Cardiac septum (tissue), 1 donor: ENCODE measurements at regions not wholly inside any gene's neighbourhood (a gene's known extent, or its start where the extent isn't known, plus 50 kb on each side); places are given as distances from the start of the nearest gene placed in this dataset.

Experiments used
- DNase-seq: peaks from one replicate; pipeline ENCODE4 v3.0.0-alpha.2; 2020; ENCODE audit warnings: low spot score
- intact Hi-C: fragments of 100-400 bp; cut with DNase I; formaldehyde crosslinking; loops from one replicate; pipeline ENCODE4 v1.14.0; 2022
- donor health status: DM: no; HTN: no; CAD: no.

DNA sequence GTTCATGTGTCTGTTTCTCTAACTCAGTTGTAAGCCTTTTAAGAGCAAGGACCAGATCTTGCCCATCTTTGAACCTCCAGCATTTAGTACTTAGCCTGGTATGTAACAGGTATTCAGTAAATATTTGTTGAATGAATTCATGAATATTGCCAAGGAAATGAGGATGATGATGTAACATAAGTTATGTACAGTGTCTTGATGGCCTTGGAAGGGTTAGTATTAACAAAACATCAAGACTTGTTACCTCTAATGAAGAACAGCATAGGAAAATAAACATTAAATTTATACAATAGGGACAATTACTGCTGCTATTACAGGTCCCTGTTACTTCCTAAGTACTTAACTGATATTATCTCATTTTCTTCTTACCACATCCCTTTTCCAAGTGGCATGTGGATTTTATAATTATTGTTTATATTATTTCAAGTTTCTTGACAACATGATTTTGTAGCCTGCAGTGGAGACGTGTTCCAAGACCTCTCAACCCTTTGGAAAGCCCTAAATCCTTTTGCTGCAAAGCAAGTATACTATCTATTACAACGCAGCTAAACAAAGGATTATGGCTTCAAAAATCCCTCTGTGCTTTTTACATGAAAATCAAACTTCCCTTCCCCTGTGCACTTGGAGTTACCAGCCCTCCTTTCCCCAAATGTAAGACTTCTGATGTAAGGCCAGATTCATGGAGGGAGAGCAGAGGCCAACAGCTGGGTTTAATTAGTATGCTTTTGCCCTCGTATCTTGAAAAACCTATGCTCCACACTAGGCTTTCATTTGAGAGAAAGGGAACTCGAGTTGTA, 77.4 kb upstream of the SMIM36 start:
- no peak for DNase-seq
- intact Hi-C loops: no loop called here

DNA sequence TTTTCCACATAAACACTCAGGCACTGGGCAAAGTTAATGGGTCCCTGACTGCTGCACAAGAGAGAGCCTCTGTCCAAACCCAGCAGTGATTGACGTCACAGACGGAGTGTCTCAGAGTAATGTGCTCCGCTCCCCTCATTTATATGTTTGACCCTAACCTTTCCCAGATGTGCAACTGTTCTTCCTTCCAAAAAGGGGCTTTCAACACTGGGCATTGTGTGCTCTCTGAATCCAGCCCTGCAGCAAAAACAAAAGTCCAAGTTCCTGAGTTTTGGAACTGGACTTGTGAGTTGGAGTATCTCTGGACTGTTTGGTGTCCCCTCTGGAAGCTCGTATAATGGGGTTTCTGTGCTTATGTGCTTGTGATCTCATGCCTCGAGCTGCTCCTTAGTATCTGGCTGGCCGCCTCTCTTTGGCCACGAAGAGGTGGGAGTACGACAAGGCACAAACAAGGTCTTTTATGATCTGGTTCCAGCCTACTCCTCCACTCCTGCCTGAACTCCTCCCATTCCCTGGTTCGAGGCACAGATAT, 76.4 kb upstream of the SMIM36 start:
- no peak for DNase-seq
- intact Hi-C loops: no loop called here

GRCh38 chr17:55585629-55586028, 74.4 kb upstream of the SMIM36 start:
- DNase-seq: no peak
- intact Hi-C loops: no loop called here

DNA sequence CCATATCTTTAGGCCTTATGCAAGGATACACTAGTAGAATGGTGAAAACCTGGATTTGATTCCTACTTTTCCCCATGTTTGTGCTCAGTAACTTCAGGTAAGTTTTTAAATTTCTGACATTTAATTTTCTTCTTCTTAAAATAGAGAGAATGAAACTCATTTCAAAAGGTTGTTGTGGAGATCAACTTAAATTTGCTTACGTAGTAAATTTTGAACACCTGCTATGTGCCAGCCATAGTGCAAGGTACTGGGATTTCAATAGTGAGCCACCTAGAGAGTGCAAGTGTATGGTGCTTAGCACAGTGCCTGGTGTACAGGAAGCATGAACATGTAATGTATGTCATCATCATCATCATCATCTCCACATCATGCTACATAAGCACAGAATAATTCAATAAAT, 73.6 kb upstream of the SMIM36 start:
- intact Hi-C loops: no loop called here
- no peak for DNase-seq

DNA sequence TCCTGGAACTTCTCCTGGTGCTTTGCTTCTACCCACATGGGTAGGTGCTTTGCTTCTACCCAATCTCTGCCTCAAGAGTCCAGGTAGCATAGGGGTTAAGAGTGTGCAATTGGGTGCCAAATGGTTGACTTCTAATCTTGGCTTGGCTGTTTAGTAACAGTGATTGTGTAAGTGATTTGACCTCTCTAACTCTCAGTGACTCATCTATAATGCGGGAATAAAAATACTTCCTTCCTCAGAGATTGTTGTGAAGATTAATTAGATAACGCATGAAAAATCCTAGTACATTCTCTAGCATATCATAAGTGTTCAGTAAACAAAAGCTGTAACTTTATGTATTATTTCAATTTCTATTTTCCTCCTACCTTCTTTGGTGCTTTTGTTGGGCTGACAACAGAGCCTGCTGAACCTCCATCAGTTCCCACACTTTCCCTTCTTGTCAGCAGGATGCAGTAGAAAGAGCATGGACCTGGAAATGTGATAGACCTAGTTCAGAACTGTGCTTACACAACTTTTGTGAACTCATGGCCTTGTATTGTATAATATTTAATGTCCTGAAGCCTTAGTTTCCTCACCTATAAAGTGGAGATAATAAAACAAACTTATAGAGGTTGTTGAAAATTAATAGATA, 72.9 kb upstream of the SMIM36 start:
- intact Hi-C loops: no loop called here
- DNase-seq: no peak

GRCh38 chr17:55582897-55583296, 71.6 kb upstream of the SMIM36 start:
- intact Hi-C loops: no loop called here
- no peak for DNase-seq

- DNase-seq: no peak
- intact Hi-C loops: no loop called here
Measured at GRCh38 chr17:55580596-55581133, 69.4 kb upstream of the SMIM36 start.

GRCh38 chr17:55577687-55578086, 66.4 kb upstream of the SMIM36 start:
- no peak for DNase-seq
- intact Hi-C loops: no loop called here

- peak; percentile 80 for DNase-seq
- intact Hi-C loops: no loop called here
Measured at GRCh38 chr17:55576996-55577586, 65.8 kb upstream of the SMIM36 start.

GRCh38 chr17:55576237-55576995, 65.2 kb upstream of the SMIM36 start:
- intact Hi-C loops: no loop called here
- no peak for DNase-seq

DNA sequence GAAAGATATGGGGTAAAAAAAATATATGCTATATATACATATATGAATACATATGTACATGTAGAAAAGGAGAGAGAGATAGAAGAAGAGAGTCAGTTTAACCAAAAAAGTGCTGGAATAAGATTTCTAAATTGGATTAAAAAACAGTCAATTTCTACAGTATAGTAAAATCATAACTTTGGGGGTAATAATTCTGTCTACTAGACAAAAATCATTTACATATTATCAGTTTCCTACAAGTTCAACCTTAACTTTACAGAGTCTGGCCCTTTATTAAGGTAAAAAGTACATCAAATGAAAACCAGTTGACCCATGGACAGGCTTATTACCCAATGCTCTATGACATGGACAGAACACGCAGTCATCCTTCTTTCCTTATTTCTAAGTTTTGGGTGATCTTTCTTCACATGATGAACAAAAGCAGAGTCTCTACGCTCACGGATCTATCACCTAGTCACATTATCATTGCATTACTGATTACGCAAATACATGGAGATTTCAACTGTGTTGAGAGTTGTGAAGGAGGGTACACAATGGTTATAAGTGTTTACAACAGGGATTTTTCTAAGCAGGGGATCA, 63.9 kb upstream of the SMIM36 start:
- intact Hi-C loops: no loop called here
- no peak for DNase-seq

- intact Hi-C loops: no loop called here
- no peak for DNase-seq
Measured at GRCh38 chr17:55572599-55572998, 61.3 kb upstream of the SMIM36 start.

DNA sequence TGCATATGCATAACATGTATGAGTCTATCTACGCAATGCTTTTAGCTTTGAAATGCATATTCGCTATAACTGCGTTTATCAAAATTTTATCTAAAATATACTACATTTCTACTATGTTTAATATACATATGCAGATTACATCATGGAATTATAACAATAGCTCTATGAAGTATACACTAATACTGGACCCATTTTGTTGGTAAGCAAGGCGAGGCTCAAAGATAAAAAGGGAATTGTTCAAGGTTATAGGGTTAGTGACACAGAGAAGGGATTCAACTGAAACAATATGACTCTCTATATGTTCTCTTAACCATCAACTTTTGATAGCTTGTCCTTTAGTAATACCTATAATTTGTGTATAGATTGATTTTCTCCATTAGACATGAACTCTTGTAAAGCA, 60.9 kb upstream of the SMIM36 start:
- intact Hi-C loops: no loop called here

DNA sequence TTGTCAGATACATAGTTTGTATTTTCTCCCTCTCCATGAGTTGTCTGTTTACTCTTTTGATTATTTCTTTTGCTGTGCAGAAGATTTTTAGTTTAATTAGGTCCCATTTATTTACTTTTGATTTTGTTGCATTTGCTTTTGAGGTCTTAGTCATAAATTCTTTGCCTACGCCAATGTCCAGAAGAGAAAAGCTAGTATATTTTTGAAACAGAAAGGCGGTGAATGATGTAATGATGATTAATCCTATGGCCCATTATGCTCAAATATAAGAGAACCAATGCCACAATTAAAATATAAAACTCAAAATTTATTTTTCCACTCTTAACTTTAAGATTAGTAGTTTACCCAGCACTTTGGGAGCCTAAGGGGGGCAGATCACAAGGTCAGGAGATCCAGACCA, 59.8 kb upstream of the SMIM36 start:
- intact Hi-C loops: no loop called here
- DNase-seq: no peak

More for the DNA sequence above, 60.9 kb upstream of the SMIM36 start:
- no peak for DNase-seq

GRCh38 chr17:55570391-55570790, 59.1 kb upstream of the SMIM36 start:
- intact Hi-C loops: no loop called here
- DNase-seq: no peak

DNA sequence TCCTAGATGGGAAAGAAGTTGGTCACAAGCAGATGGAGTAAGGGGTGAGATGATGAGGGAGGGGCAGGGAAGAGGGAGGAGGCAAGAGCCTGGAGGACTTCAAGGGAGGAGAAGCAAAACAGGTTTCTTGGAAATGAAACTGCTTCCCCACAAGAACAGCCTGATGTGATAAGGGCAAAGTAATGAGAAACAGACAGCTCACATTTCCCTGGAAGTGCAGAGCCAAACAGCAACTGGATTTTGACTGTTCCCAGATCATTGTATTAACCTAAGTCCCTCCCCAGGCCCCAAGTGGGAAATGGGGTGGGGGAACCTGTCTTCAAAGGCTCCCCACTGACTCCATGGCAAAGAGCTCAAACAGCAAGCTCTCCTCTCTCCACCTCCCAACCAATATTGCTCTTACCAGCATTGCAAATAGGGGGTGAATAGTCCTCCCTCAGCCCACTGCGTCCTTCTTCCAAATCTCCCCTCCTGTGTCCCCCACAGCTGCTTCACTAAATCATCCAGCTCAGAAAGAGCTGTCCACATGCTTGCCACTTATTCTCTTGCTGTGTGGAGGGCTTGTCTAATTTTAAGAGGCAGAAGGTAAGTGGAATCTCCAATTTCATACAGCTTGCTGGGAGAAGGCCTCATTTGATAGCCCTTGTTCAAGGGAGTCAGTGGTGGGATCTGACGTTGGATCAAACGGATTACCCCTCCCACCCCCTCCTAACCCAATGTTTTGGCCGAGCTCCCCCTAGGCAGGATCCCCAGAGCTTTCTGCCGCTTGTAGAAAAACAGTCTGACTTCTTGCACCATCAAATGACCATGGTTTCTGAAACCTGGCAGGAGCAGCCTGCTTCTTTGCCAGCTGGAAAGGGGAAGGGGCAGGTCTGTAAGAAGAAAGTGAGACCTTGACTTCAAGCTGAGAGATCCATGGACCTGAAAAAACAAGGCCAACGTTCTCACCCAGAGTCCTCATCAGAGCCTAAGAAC, 56.3 kb upstream of the SMIM36 start:
- intact Hi-C loops: no loop called here
- no peak for DNase-seq

- intact Hi-C loops: no loop called here
- DNase-seq: no peak
Measured at GRCh38 chr17:55564081-55564480, 52.8 kb upstream of the SMIM36 start.

- intact Hi-C loops: no loop called here
- no peak for DNase-seq
Measured at GRCh38 chr17:55563363-55563762, 52.1 kb upstream of the SMIM36 start.
